ENCODE measurements at regions not wholly inside any gene's neighbourhood (a gene's known extent, or its start where the extent isn't known, plus 50 kb on each side); places are given as distances from the start of the nearest gene placed in this dataset.

DNA sequence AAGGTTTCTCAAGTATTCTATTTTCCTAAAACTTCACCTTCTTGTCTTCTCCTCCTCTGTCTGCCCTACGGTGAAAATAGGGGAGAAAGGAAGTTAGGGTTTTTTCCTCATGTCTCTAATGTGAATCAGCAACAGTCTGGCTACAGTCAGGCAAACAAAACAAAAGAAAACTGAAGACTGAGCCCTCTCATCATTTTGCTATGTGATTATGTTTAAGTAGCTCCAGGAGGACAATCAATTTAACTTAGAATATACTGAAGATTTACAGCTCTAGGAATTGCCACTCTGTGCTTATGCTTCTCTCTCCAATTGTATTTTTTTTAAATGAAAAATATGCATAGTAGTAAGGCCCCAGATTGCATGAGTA lies 316.2 kb downstream of the GPAT3 start:
- intact Hi-C loops (cut with DNase I): no loop called here
- Histone ChIP-seq H3K4me3 (no peak overlapping the region), H3K9me3 (no peaks in the 10 kb centered on the region), H3K36me3 (no peaks in the 10 kb centered on the region), H3K27me3 (no peaks in the 10 kb centered on the region), H3K4me1 (no peaks in the 10 kb centered on the region), H3K27ac (no peak overlapping the region)
- TF ChIP-seq POLR2AphosphoS5 (IDR thresholded peaks at IDR 0.05; ENCODE audit: insufficient read depth in 1 of 2, low read depth in 1 of 2) (no peak), CTCF (IDR thresholded peaks at IDR 0.05) (no peak), POLR2A (IDR thresholded peaks at IDR 0.05) (no peak)
- DNase-seq (ENCODE audit: extremely low spot score in 2 of 2): no peak

GRCh38 chr4:83851261-83852084 lies 315.6 kb downstream of the GPAT3 start:
- no peaks in the 10 kb centered on the region for H3K36me3 ChIP-seq
- no peak for DNase-seq (ENCODE audit: extremely low spot score in 2 of 2)
- no peak overlapping the region for H3K4me3 ChIP-seq
- H3K9me3 ChIP-seq: no peaks in the 10 kb centered on the region
- no peaks in the 10 kb centered on the region for H3K27me3 ChIP-seq
- no peak overlapping the region for H3K27ac ChIP-seq
- no peaks in the 10 kb centered on the region for H3K4me1 ChIP-seq
- intact Hi-C loops (cut with DNase I): no loop called here
- TF ChIP-seq CTCF (IDR thresholded peaks at IDR 0.05) (no peak), POLR2AphosphoS5 (IDR thresholded peaks at IDR 0.05; ENCODE audit: insufficient read depth in 1 of 2, low read depth in 1 of 2) (no peak), POLR2A (IDR thresholded peaks at IDR 0.05) (no peak)

GRCh38 chr4:83850435-83850834 lies 314.5 kb downstream of the GPAT3 start:
- intact Hi-C loops (cut with DNase I): no loop called here
- H3K4me3 ChIP-seq: no peak overlapping the region
- no peaks in the 10 kb centered on the region for H3K9me3 ChIP-seq
- no peak for DNase-seq (ENCODE audit: extremely low spot score in 2 of 2)
- H3K27ac ChIP-seq: no peak overlapping the region
- no peaks in the 10 kb centered on the region for H3K27me3 ChIP-seq
- H3K4me1 ChIP-seq: no peaks in the 10 kb centered on the region
- TF ChIP-seq POLR2AphosphoS5 (IDR thresholded peaks at IDR 0.05; ENCODE audit: insufficient read depth in 1 of 2, low read depth in 1 of 2) (no peak), CTCF (IDR thresholded peaks at IDR 0.05) (no peak), POLR2A (IDR thresholded peaks at IDR 0.05) (no peak)
- no peaks in the 10 kb centered on the region for H3K36me3 ChIP-seq

DNA sequence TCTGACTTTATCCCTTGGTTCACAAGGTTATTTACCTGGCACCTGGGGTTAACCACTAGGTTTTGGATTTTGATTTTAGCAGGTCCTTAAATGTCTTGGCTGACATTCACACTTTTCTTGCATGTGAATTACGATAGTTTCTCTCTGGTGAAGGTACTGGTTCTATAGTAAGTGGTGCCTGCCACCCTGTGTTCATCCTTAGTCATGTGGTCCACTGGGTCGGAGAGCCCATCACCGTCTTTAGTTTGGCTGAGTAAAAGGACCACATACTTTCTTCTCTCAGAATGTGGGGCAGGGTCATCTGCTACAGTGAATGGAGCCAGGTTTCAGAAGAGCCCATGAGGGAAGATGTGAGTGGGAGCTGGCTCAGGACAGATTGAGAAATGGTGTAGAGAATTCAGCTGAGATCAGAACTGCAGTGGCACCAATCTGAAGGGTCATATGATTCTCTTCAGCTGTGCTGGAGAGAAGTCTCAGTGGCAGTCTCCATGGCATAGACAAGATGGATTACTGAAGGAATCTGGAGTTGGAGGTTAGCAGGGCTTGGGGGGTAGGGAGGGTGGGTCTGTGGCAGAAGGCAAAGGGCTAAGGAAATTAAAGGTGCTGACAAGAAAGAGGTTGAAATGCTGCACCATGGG lies 310.4 kb downstream of the GPAT3 start:
- no peaks in the 10 kb centered on the region for H3K9me3 ChIP-seq
- no peak overlapping the region for H3K4me3 ChIP-seq
- no peaks in the 10 kb centered on the region for H3K36me3 ChIP-seq
- H3K27me3 ChIP-seq: no peaks in the 10 kb centered on the region
- intact Hi-C loops (cut with DNase I): no loop called here
- TF ChIP-seq CTCF (IDR thresholded peaks at IDR 0.05) (no peak), POLR2AphosphoS5 (IDR thresholded peaks at IDR 0.05; ENCODE audit: insufficient read depth in 1 of 2, low read depth in 1 of 2) (no peak), POLR2A (IDR thresholded peaks at IDR 0.05) (no peak)
- no peaks in the 10 kb centered on the region for H3K4me1 ChIP-seq
- no peak for DNase-seq (ENCODE audit: extremely low spot score in 2 of 2)
- H3K27ac ChIP-seq: no peak overlapping the region

DNA sequence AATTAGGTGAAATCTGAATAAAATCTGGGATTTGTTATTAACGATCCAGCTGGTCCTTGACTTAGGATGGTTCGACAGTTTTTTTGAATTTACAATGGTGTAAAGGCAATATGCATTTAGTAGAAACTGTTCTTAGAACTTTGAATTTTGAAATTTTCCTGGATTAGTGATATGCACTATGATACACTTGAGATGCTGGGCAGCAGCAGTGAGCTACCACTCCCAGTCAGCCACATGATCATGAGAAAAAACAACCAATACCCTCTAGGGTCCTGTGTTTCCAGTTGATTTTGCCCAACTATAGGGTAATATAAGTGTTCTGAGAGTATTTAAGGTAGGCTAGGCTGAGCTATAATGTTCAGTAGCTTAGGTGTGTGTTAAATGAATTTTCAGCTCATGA lies 303.7 kb downstream of the GPAT3 start:
- H3K36me3 ChIP-seq: no peaks in the 10 kb centered on the region
- no peaks in the 10 kb centered on the region for H3K27me3 ChIP-seq
- H3K9me3 ChIP-seq: no peaks in the 10 kb centered on the region
- DNase-seq (ENCODE audit: extremely low spot score in 2 of 2): no peak
- TF ChIP-seq POLR2AphosphoS5 (IDR thresholded peaks at IDR 0.05; ENCODE audit: insufficient read depth in 1 of 2, low read depth in 1 of 2): no peak
- no peak for TF ChIP-seq POLR2A (IDR thresholded peaks at IDR 0.05)
- TF ChIP-seq CTCF (IDR thresholded peaks at IDR 0.05): no peak
- intact Hi-C loops (cut with DNase I): no loop called here
- H3K27ac ChIP-seq: no peak overlapping the region
- no peak overlapping the region for H3K4me3 ChIP-seq
- H3K4me1 ChIP-seq: no peaks in the 10 kb centered on the region

Data from vagina (tissue), 2 donors.